ENCODE measurements at regions not wholly inside any gene's neighbourhood (a gene's known extent, or its start where the extent isn't known, plus 50 kb on each side); places are given as distances from the start of the nearest gene placed in this dataset.

- Histone ChIP-seq H4K5ac (ENCODE audit: insufficient read length, low read depth, low read length) (no peak overlapping the region), H3K79me2 (ENCODE audit: control insufficient read depth in 1 of 2, insufficient read depth in 2 of 2, low read length in 2 of 2) (no peaks in the 10 kb centered on the region), H3K4me1 (replicated peaks in 1 of 4; ENCODE audit: control insufficient read depth in 3 of 4, insufficient read depth in 4 of 4, low read length in 3 of 4) (no peaks in the 10 kb centered on the region), H3K27me3 (replicated peaks in 1 of 4; ENCODE audit: control insufficient read depth in 3 of 4, extremely low read depth in 1 of 4, insufficient read depth in 3 of 4, low read length in 3 of 4) (no peaks in the 10 kb centered on the region), H4K91ac (replicated peaks; ENCODE audit: insufficient read length, low read length) (no peak overlapping the region), H3K18ac (ENCODE audit: extremely low read depth, low read length) (no peak overlapping the region), H3K4me3 (ENCODE audit: extremely low read depth in 1 of 4, insufficient read depth in 2 of 4, low read depth in 3 of 4, low read length in 4 of 4) (no peak overlapping the region), H2BK12ac (ENCODE audit: low read depth, low read length) (no peak overlapping the region), H3K79me1 (ENCODE audit: low read depth, low read length) (no peaks in the 10 kb centered on the region), H4K20me1 (replicated peaks in 1 of 2; ENCODE audit: control insufficient read depth in 1 of 2, insufficient read depth in 2 of 2, low read length in 2 of 2) (no peaks in the 10 kb centered on the region), H2BK120ac (replicated peaks; ENCODE audit: low read depth, low read length) (no peak overlapping the region), H3K23me2 (ENCODE audit: low read depth, low read length) (no peaks in the 10 kb centered on the region), H3K36me3 (ENCODE audit: control insufficient read depth in 2 of 4, insufficient read depth in 4 of 4, low read length in 3 of 4) (no peaks in the 10 kb centered on the region), H3K9ac (replicated peaks in 1 of 4; ENCODE audit: extremely low read depth in 1 of 4, low read depth in 3 of 4, low read length in 3 of 4) (no peak overlapping the region), H2BK20ac (ENCODE audit: low read length) (no peak overlapping the region), H4K8ac (ENCODE audit: extremely low read depth, insufficient read depth, low read length) (no peak overlapping the region), H2BK5ac (ENCODE audit: low read depth, low read length) (no peak overlapping the region), H3K27ac (ENCODE audit: low read depth, low read length) (no peak overlapping the region), H3K4ac (replicated peaks; ENCODE audit: insufficient read length, low read depth, low read length) (no peak overlapping the region), H2AFZ (ENCODE audit: low read length) (no peak overlapping the region), H2BK15ac (ENCODE audit: low read length) (no peak overlapping the region), H3K56ac (replicated peaks; ENCODE audit: insufficient read length, low read depth, low read length) (no peak overlapping the region), H2AK5ac (ENCODE audit: low read depth, low read length) (no peak overlapping the region), H3K23ac (ENCODE audit: insufficient read length) (no peak overlapping the region), H3K9me3 (ENCODE audit: insufficient read depth in 2 of 2, low read depth in 1 of 2, low read length in 1 of 2) (0 out of 4 replicates have a peak, but pooled peaks cover 0 to 3% of the 10 kb centered on the region in 2 experiments), H3K14ac (ENCODE audit: insufficient read length) (no peak overlapping the region), H3K4me2 (ENCODE audit: insufficient read depth in 1 of 2, low read depth in 2 of 2, low read length in 2 of 2) (no peak overlapping the region)
- FAIRE-seq (no peak), DNase-seq (ENCODE audit: low read depth in 1 of 2, low spot score in 2 of 2) (no peak)
- 63% methylated on average over 3 of the region's 3 CpGs; no CpG with 5 or more reads in 1 of the 2 experiments for whole genome bisulfite sequencing, 2 experiments (ENCODE audit: extremely low coverage in 1 of 2, insufficient coverage in 1 of 2, insufficient read length in 1 of 2, insufficient replicate concordance in 2 of 2, low coverage in 1 of 2, low lambda C conversion rate in 2 of 2, missing lambda C conversion rate in 1 of 2)
- CTCF ChIA-PET (ENCODE audit: partially characterized antibody) = no interaction called here
- POLR2A ChIA-PET (ENCODE audit: partially characterized antibody) = no interaction called here
- TF ChIP-seq TBP (IDR thresholded peaks at IDR 0.05; ENCODE audit: low read depth, low read length) (no peak), SIX5 (IDR thresholded peaks at IDR 0.05; ENCODE audit: low read depth, low read length) (no peak), TEAD4 (IDR thresholded peaks at IDR 0.05; ENCODE audit: low read depth, low read length) (no peak), RNF2 (IDR thresholded peaks at IDR 0.05; ENCODE audit: borderline replicate concordance, low read depth, low read length, missing control alignments, poor library complexity, severe bottlenecking) (no peak), CTCF (IDR thresholded peaks at IDR 0.05; ENCODE audit: control extremely low read depth in 1 of 3, insufficient read depth in 1 of 3, low read depth in 1 of 3, low read length in 3 of 3) (no peak), KDM4A (IDR thresholded peaks at IDR 0.05; ENCODE audit: low read depth, low read length, severe bottlenecking) (no peak), SP4 (IDR thresholded peaks at IDR 0.05; ENCODE audit: low read length) (no peak), JUN (IDR thresholded peaks at IDR 0.05; ENCODE audit: low read depth, low read length) (no peak), SP1 (IDR thresholded peaks at IDR 0.05; ENCODE audit: low read depth, low read length) (no peak), KDM5A (IDR thresholded peaks at IDR 0.05; ENCODE audit: low read length) (no peak), NANOG (IDR thresholded peaks at IDR 0.05; ENCODE audit: insufficient read depth, low read depth, low read length, poor library complexity, severe bottlenecking) (no peak), POLR2AphosphoS5 (IDR thresholded peaks at IDR 0.05; ENCODE audit: low read depth, low read length) (no peak), HDAC2 (IDR thresholded peaks at IDR 0.05; ENCODE audit: borderline replicate concordance in 1 of 2, low read depth in 2 of 2, low read length in 2 of 2) (no peak)
Measured at GRCh38 chr15:47565949-47566348, 151.4 kb upstream of the SEMA6D start.

Measured in H1 (cell line).